HG03135 (cell line): ENCODE measurements at regions not wholly inside any gene's neighbourhood (a gene's known extent, or its start where the extent isn't known, plus 50 kb on each side); places are given as distances from the start of the nearest gene placed in this dataset.
A peak's percentile ranks its signal among the peaks of the same experiment; 100 is the strongest.
"Not testable (repeated sequence)": the region's sequence is repeated elsewhere in the genome, so short reads cannot be mapped to it uniquely, and the experiment has no call there.

Source experiments
- ATAC-seq: cut with Tn5 transposase; IDR thresholded peaks from one replicate; pipeline ENCODE4 v1.9.1; 2021; ENCODE audit warnings: mild to moderate bottlenecking, moderate library complexity; ENCODE audit not compliant: unreplicated experiment

DNA sequence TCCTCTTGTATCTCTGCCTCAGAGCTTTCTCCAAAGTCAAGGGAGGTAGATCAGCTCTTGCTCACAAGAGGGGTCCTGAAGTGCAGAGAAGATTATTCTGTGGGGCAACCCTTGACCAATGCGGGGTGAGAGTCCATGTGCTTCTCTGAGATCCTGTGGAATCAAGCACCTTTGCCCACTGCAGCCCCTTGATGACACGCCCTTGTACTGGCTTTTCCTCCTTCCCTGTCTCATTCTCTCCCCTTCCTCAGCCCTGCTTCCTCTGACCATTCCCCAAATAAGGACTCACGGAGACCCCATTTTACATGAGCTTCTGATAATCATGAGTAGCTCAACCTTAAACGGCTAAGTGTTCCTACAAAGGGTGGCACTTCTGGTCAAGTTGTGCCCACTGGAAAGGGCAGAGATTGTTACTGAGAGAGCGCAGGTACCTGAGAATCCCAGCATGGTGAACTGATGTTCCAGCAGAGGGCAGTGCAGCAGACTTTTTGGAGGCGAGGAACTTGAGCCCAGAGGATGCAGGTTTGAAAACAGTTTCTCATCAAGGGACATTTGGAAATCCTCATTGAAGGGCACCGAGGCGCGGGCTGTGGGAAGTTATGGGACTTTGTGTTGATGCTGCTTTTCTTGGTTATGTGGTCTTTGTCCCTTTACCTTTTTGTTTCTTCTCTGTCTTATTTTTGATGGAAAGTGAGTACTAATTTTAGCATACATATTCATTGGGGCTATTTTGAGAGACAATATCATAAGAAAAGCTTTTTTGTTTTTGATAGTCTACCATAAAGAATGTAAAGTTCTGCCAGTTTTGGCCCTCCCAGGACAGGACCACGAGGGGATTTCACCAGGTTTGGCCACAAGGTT, 201.3 kb downstream of the RBM46 start:
- ATAC-seq = peak; percentile 47

DNA sequence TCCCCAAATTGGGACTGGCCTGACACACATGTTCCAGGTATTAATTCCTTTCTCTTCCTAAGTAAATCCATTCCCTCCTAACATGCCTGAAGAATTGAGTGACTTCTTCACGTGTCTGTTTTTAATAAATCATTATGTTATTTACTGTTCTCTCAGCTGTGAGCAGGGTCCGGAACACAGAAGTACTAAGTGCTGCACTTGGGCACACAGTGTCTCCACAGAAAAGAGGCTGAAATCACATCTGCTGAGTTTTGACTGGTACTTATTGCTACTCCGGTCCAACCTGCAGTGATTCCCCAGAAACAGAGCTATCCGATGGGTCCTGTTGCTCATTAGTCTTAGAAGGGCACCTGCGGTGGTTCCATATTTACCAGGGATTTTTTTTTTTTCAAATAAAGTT, 202.6 kb downstream of the RBM46 start:
- no peak for ATAC-seq

DNA sequence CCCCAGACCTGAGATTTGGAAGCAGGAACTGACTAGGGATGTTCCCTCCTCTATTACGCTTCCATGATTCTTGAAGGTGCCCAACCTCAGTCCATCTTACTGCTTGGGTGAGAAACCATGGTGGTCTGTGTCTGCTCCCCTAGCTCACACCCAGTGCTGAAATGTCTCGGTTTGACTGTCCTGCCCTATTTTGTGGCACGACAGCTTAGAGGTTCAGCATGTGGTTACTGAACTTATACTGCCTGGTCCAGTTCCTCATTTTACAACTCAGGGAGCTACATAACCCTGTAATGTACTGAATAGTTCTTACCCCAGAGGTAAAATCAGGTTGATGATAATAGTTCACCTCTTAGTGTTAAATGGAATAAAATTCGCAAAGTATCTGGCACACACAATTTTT, 203.1 kb downstream of the RBM46 start:
- peak; percentile 96 for ATAC-seq

DNA sequence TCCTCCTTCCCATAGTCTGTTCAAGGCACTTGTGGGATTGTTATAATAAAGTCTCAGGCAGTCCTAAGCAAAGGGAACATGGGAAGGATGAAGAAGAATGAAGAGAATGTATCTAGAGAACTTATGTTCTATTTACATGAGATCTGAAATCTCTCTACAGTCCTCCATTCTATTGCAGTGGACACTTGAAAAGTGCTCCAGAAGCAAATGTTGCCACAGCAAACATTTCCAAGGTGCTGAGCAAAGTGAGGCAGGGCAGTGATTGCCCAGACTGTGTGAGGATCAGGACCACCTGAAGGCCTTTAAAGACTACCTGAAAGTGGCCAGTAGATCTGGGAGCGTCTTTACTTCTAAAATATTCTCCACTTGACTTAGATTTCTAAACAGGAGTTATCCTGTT, 203.5 kb downstream of the RBM46 start:
- ATAC-seq = no peak

GRCh38 chr4:154985673-154986072, 204.6 kb downstream of the RBM46 start:
- ATAC-seq = no peak

- ATAC-seq = no peak
These were observed 207.4 kb downstream of the RBM46 start for GRCh38 chr4:154988511-154988910.

DNA sequence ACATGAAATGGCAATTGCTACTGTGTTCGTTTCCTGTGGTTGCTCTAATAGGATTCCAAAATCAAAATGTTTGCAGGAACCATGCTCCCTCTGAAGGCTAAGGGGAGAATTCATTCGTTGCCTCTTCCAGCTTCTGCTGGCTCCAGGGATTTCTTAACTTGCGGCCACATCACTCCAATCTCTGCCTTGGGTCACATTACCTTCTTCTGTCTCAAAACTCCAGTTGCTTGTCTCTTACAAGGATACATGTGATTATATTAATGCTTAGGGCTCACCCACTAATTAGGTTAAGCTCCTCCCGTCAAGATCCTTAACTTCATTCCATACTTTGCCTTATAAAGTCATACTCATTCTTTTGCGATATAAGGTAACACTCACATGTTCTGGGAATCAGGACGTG, 208.4 kb downstream of the RBM46 start:
- no peak for ATAC-seq

DNA sequence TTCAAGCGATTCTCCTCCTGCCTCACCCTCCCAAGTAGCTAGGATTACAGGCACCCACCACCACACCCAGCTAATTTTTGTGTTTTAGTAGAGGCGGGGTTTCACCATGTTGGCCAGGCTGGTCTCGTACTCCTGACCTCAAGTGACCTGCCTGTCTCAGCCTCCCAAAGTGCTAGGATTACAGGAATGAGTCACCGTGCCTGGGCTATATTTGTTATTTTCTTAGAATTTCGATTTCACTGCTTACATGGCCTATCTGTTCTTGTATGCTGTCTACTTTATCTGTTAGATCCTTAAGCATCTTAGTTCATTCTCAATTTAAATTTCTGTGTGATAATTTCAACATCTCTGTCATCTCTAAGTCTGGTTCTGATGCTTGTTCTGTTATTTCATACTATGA, 210.6 kb upstream of the NPY2R start:
- ATAC-seq = not testable (repeated sequence)

GRCh38 chr4:154998284-154998683, 210.2 kb upstream of the NPY2R start:
- ATAC-seq = no peak

GRCh38 chr4:154998773-154999172, 209.7 kb upstream of the NPY2R start:
- ATAC-seq = no peak

DNA sequence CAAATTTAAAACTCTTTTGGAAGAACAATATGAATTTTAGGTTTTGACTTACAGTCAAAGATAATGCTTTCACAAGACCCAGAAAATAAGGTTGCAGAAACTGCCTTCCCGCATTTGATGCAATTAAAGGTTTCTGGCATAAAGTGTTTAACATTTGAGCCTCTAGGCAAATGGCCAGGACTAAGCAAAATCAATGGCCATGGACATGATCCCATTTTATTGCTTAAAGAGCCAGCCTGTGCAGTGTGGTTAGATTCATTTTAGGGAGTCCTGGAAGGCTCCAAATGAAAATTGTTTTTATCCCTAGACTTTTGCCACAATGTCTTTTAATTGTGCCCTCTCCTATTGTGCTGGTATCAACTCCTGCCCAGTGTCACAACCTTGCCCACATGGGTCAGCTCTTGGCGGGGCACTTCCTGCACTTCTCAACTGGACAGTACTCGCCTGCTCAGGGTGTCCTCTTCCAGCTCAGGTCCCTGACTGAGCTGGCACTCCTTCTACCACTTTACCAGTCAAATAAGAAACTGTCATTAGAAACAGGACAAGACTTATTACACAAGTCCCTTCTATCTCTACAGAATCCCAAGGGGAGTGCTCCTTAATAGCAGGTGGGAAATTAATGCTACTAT, 208.4 kb upstream of the NPY2R start:
- ATAC-seq = no peak

DNA sequence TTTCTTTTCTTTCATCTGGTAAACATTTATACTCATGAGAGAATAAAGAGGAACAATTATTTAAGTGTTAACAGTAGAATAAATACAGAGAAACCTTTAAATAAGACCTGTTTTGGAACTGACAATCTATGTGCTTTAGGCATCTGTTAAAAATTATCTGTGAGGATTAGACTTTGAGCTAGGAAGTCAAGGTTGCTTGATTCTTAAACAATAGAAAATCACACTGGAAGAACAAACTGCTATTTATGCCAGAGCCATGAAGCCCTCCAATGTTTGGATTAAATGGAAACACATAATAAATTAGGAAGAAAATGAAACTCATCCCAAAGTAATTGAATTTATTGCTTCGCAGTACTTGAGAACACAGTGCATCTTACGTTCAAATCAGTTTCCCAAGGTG, 207.2 kb upstream of the NPY2R start:
- no peak for ATAC-seq

GRCh38 chr4:155005395-155006090, 202.9 kb upstream of the NPY2R start:
- ATAC-seq = no peak

GRCh38 chr4:155007660-155008176, 200.7 kb upstream of the NPY2R start:
- no peak for ATAC-seq

DNA sequence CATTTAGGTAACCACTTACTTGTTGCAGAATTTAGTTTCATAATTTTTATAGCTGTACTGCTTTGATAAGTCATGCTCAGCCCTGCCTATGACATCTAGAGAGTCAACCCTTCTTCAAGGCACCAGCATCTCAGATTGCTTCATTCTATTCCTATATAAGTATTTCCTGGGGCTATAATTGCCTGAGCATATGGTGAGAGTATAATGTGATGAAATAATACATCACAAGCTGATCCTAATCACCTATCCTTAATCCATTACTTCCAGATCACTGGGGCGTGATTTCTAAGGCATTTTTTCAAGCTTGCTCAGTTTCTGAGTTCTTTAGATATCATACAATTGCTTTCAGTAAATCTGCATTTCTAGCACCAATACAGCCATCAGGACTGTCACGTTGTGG, 200.0 kb upstream of the NPY2R start:
- ATAC-seq = no peak

DNA sequence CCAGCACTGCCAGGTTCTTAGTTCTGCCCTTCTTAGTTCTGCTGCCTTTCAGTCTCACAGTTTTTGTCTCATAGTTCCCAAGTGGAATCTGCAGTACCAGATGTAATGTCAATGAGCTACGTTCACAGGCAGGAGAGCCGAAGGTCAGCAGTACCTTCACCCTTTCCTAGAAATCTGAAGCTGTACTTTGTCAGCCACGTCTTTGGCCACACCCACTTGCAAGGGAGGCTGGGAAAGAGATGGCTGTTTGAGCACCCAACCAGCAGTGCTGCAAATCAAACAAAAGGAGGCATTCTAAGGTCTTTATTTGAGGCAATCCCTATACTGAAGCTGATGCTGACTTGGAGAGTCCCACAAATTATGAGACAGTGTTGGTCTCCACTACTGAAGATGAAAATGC, 199.1 kb upstream of the NPY2R start:
- no peak for ATAC-seq

GRCh38 chr4:155010376-155010775, 198.1 kb upstream of the NPY2R start:
- ATAC-seq = no peak

DNA sequence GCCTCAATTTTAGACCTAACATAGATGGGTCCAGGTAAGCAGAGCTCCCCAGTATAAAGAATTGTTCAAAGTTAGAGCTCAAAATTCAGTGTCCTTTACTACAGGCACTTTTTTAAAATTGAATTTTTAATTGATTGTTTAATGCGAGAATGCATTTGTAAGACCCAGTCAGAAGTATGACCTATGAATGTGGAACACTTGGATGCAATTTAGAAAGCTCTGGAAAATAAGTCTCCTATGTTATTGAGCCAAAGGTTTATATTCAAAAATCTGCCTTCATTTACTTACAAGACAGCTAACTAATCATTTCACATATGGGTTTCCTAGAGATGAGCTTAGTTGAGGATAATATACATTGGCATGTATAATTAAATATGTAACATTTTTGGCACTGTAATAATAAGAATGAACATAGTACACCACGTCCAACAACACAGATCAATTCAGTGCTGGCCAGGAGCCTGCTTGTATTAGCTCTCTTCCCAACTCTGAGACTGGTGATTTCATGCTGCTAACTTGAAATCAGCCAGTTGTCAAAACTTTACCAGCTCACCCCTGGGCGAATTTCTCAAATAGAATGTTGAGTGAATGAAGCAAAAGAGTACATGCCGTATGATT, 197.2 kb upstream of the NPY2R start:
- no peak for ATAC-seq

- ATAC-seq = no peak
These were observed 196.0 kb upstream of the NPY2R start for GRCh38 chr4:155012469-155012868.

DNA sequence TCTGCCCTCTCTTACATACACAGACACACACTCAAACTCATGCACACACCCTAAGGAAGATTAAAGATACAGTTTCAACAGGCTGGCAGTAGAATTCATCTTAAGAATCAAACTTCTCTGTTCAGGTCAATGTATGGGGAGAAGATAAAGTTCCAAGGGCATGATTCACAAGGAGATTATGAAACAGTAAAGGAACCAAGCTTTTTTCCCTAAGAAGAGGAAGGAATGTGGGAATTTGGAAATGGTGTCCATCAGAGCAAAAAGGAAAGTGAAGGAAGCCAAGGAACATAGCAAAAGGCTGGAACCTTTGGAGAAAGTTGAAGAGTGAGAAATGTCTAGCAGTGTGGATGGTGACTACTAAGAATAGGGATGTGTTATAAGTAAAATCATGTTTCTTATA, 191.0 kb upstream of the NPY2R start:
- ATAC-seq = no peak

GRCh38 chr4:155025762-155026457, 182.5 kb upstream of the NPY2R start:
- ATAC-seq = peak; percentile 93
